CD4-positive, alpha-beta T cell (primary cell): ENCODE measurements at regions not wholly inside any gene's neighbourhood (a gene's known extent, or its start where the extent isn't known, plus 50 kb on each side); places are given as distances from the start of the nearest gene placed in this dataset.

Experiments used
- ATAC-seq: fragments of 200-7000 bp; cut with Tn5 transposase; one replicate; pipeline ENCODE4 v1.10.0; 2022; ENCODE audit warnings: mild to moderate bottlenecking; ENCODE audit not compliant: poor library complexity
- CTCF ChIA-PET: fragments of 350-600 bp; sonication (Branson Sonifier 250); formaldehyde crosslinking; loops from one replicate; lab custom pipeline; 2021; ENCODE audit warnings: antibody characterized with exemption, inconsistent platforms; lab: Charles Lee
- POLR2A ChIA-PET: fragments of 350-600 bp; sonication (Branson Sonifier 250); formaldehyde crosslinking; loops from one replicate; lab custom pipeline; 2021; ENCODE audit warnings: antibody characterized with exemption, inconsistent platforms; lab: Charles Lee
- DNase-seq, 14 experiments: peaks; one replicate each; pipeline ENCODE4 v3.0.0-alpha.2; 2013 to 2020; ENCODE audit warnings: mixed read lengths in 2 of 14
- H3K27ac ChIP-seq, 2 donors: one replicate each; pipeline versions ENCODE4 v1.5.1 to v1.7.0; 2013; ENCODE audit warnings: low read length in 2 of 2, low read depth in 1 of 2, mild to moderate bottlenecking in 1 of 2
- H3K27me3 ChIP-seq, 2 experiments: 1 replicate in 1 of 2; 2 replicates in 1 of 2; pipeline versions ENCODE4 v1.6.1 to v1.7.0; 2013; ENCODE audit warnings: low read length in 2 of 2, control low read depth in 1 of 2, mild to moderate bottlenecking in 1 of 2, moderate library complexity in 1 of 2; ENCODE audit not compliant: insufficient read depth in 2 of 2, control insufficient read depth in 1 of 2
- H3K36me3 ChIP-seq: one replicate; pipeline ENCODE4 v1.6.1; 2013; ENCODE audit warnings: low read length, control low read depth; ENCODE audit not compliant: insufficient read depth
- H3K4me1 ChIP-seq: one replicate; pipeline ENCODE4 v1.6.1; 2013; ENCODE audit warnings: low read length, control low read depth; ENCODE audit not compliant: insufficient read depth
- H3K4me3 ChIP-seq: one replicate; pipeline ENCODE4 v1.5.1; 2013; ENCODE audit warnings: mild to moderate bottlenecking, low read length, moderate library complexity
- H3K9me3 ChIP-seq, 2 experiments: 1 replicate in 1 of 2; 2 replicates in 1 of 2; pipeline versions ENCODE4 v1.6.1 to v1.7.0; 2013; ENCODE audit warnings: low read length in 2 of 2, mild to moderate bottlenecking in 2 of 2, control low read depth in 1 of 2, moderate library complexity in 1 of 2; ENCODE audit not compliant: control insufficient read depth in 1 of 2, insufficient read depth in 1 of 2
- H3K27ac Mint-ChIP-seq: one replicate; pipeline ENCODE4 v1.8.0; 2020; ENCODE audit warnings: mixed read lengths
- H3K27me3 Mint-ChIP-seq: one replicate; pipeline ENCODE4 v1.8.0; 2021; ENCODE audit warnings: mixed read lengths
- H3K36me3 Mint-ChIP-seq: one replicate; pipeline ENCODE4 v1.8.0; 2021; ENCODE audit warnings: low read depth, mixed read lengths
- H3K4me1 Mint-ChIP-seq: one replicate; pipeline ENCODE4 v1.8.0; 2021; ENCODE audit warnings: low read depth, mixed read lengths
- H3K4me3 Mint-ChIP-seq: one replicate; pipeline ENCODE4 v1.8.0; 2020; ENCODE audit warnings: mild to moderate bottlenecking, mixed read lengths
- H3K9me3 Mint-ChIP-seq: one replicate; pipeline ENCODE4 v1.8.0; 2020; ENCODE audit warnings: mixed read lengths
- CTCF ChIP-seq: fragments of 200-600 bp; IDR thresholded peaks from one replicate; pipeline ENCODE4 v1.8.0; 2022; ENCODE audit warnings: antibody characterized with exemption, mild to moderate bottlenecking
- intact Hi-C, 2 experiments: fragments of 100-400 bp; cut with DNase I in 1 of 2; cut with micrococcal nuclease in 1 of 2; formaldehyde crosslinking; loops; one replicate each; pipeline versions ENCODE4 v1.15.1 to v1.9.0; 2023 to 2025; cut with DNase I, micrococcal nuclease

DNA sequence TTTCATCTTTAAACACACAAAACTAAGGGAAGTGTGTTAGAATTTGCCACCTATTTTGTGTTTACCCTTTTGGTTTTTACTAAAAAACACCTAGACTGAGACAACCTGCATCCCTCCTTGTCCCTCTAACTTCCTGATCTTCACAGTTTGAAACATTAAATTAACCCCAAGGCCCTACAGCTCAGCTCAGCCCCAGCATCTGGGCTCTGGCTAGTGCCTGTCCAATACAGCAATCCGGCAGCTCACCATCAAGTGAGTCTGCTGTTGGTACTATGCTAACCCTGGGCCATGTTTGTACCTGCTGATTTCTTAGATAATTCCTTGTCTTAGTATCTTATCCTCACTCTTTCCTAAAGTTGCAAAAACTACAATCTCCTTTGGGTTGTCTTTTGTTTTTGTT, 162.4 kb downstream of the DSEL start:
- no peak overlapping the region for H3K27ac ChIP-seq
- H3K27me3 ChIP-seq: no peaks in the 10 kb centered on the region
- Mint-ChIP-seq H3K27me3 (no peaks in the 10 kb centered on the region), H3K4me1 (no peaks in the 10 kb centered on the region), H3K27ac (no peak overlapping the region), H3K36me3 (no peaks in the 10 kb centered on the region), H3K4me3 (no peak overlapping the region), H3K9me3 (no peaks in the 10 kb centered on the region)
- CTCF ChIA-PET: no interaction called here
- POLR2A ChIA-PET: no interaction called here
- no peak for ATAC-seq
- H3K9me3 ChIP-seq: peaks cover 0 to 6% of the 10 kb centered on the region in 2 experiments
- TF ChIP-seq CTCF: no peak
- DNase-seq: no peak
- H3K36me3 ChIP-seq: no peaks in the 10 kb centered on the region
- no peaks in the 10 kb centered on the region for H3K4me1 ChIP-seq
- H3K4me3 ChIP-seq: no peak overlapping the region
- intact Hi-C loops: no loop called here

GRCh38 chr18:67347438-67347837, 169.1 kb downstream of the DSEL start:
- TF ChIP-seq CTCF: no peak
- no peak overlapping the region for H3K27ac Mint-ChIP-seq
- Histone ChIP-seq H3K36me3 (no peaks in the 10 kb centered on the region), H3K9me3 (no peaks in the 10 kb centered on the region), H3K27me3 (no peaks in the 10 kb centered on the region), H3K27ac (no peak overlapping the region), H3K4me3 (no peak overlapping the region), H3K4me1 (no peaks in the 10 kb centered on the region)
- POLR2A ChIA-PET: no interaction called here
- H3K9me3 Mint-ChIP-seq: no peaks in the 10 kb centered on the region
- DNase-seq (no peak), ATAC-seq (no peak)
- intact Hi-C loops: no loop called here
- H3K36me3 Mint-ChIP-seq: no peaks in the 10 kb centered on the region
- no peaks in the 10 kb centered on the region for H3K27me3 Mint-ChIP-seq
- no peak overlapping the region for H3K4me3 Mint-ChIP-seq
- no peaks in the 10 kb centered on the region for H3K4me1 Mint-ChIP-seq
- CTCF ChIA-PET: no interaction called here

- H3K4me3 ChIP-seq: no peak overlapping the region
- no peaks in the 10 kb centered on the region for H3K36me3 Mint-ChIP-seq
- no peak overlapping the region for H3K4me3 Mint-ChIP-seq
- intact Hi-C loops: no loop called here
- no peaks in the 10 kb centered on the region for H3K36me3 ChIP-seq
- peaks cover 0 to 3% of the 10 kb centered on the region in 2 experiments for H3K9me3 ChIP-seq
- ATAC-seq (no peak), DNase-seq (no peak)
- H3K27ac ChIP-seq: no peak overlapping the region
- no peak for TF ChIP-seq CTCF
- H3K9me3 Mint-ChIP-seq: peaks cover 2% of the 10 kb centered on the region
- POLR2A ChIA-PET: no interaction called here
- CTCF ChIA-PET: no interaction called here
- no peaks in the 10 kb centered on the region for H3K4me1 Mint-ChIP-seq
- no peaks in the 10 kb centered on the region for H3K27me3 Mint-ChIP-seq
- H3K27ac Mint-ChIP-seq: no peak overlapping the region
- H3K27me3 ChIP-seq: no peaks in the 10 kb centered on the region
- H3K4me1 ChIP-seq: no peaks in the 10 kb centered on the region
Measured at GRCh38 chr18:67342159-67342558, 174.4 kb downstream of the DSEL start.
